Keratinocyte (primary cell): ENCODE measurements at regions not wholly inside any gene's neighbourhood (a gene's known extent, or its start where the extent isn't known, plus 50 kb on each side); places are given as distances from the start of the nearest gene placed in this dataset.

Source experiments
- DNase-seq: peaks from one replicate; pipeline ENCODE4 v3.0.0-alpha.2; 2011; ENCODE audit warnings: low read depth, missing footprints, low spot score
- FAIRE-seq: peaks from 2 replicates; lab custom pipeline; 2011; peaks lifted over from hg19 to GRCh38; lab: Jason Lieb, UNC
- H2AFZ ChIP-seq: 2 replicates; pipeline ENCODE4 v1.6.0; 2012; ENCODE audit warnings: low read length, control low read depth, inconsistent platforms; ENCODE audit not compliant: control insufficient read depth
- H3K27ac ChIP-seq: 2 replicates; pipeline ENCODE4 v1.5.1; 2011; ENCODE audit warnings: low read length; ENCODE audit not compliant: control insufficient read depth, insufficient read depth
- H3K27me3 ChIP-seq: 3 replicates; pipeline ENCODE4 v1.6.0; 2011; ENCODE audit warnings: low read length; ENCODE audit not compliant: control insufficient read depth, insufficient read depth; ENCODE audit errors: extremely low read depth
- H3K36me3 ChIP-seq, 2 experiments: 2 replicates in 1 of 2; 3 replicates in 1 of 2; pipeline ENCODE4 v1.5.1; 2011; ENCODE audit warnings: low read length in 2 of 2, mild to moderate bottlenecking in 1 of 2; ENCODE audit not compliant: control insufficient read depth in 2 of 2, insufficient read depth in 2 of 2; ENCODE audit errors: extremely low read depth in 1 of 2
- H3K4me1 ChIP-seq: 3 replicates; pipeline ENCODE4 v1.5.1; 2011; ENCODE audit warnings: low read length; ENCODE audit not compliant: control insufficient read depth, insufficient read depth; ENCODE audit errors: extremely low read depth
- H3K4me2 ChIP-seq: 3 replicates; pipeline ENCODE4 v1.6.0; 2011; ENCODE audit warnings: low read depth, low read length; ENCODE audit not compliant: control insufficient read depth, insufficient read depth; ENCODE audit errors: extremely low read depth
- H3K4me3 ChIP-seq, 3 experiments: fragments of 200-600 bp in 1 of 3; sonication (generic) in 1 of 3; 2 replicates in 2 of 3; 3 replicates in 1 of 3; pipeline ENCODE4 v1.5.1; 2011 to 2016; ENCODE audit warnings: low read length in 3 of 3, mild to moderate bottlenecking in 3 of 3, control low read depth in 2 of 3, inconsistent platforms in 1 of 3, low read depth in 1 of 3, mixed read lengths in 1 of 3, mixed run types in 1 of 3, moderate library complexity in 1 of 3; ENCODE audit not compliant: control insufficient read depth in 2 of 3, insufficient read depth in 2 of 3; ENCODE audit errors: extremely low read depth in 1 of 3
- H3K79me2 ChIP-seq: 2 replicates; pipeline ENCODE4 v1.6.0; 2012; ENCODE audit warnings: low read length; ENCODE audit not compliant: control insufficient read depth, insufficient read depth
- H3K9ac ChIP-seq: 3 replicates; pipeline ENCODE4 v1.6.0; 2011; ENCODE audit warnings: low read length; ENCODE audit not compliant: control insufficient read depth, insufficient read depth; ENCODE audit errors: extremely low read depth
- H3K9me1 ChIP-seq: 3 replicates; pipeline ENCODE4 v1.6.0; 2011; ENCODE audit warnings: low read length; ENCODE audit not compliant: control insufficient read depth, insufficient read depth; ENCODE audit errors: extremely low read depth
- H3K9me3 ChIP-seq: 2 replicates; pipeline ENCODE4 v1.5.1; 2012; ENCODE audit warnings: low read depth, low read length; ENCODE audit not compliant: control insufficient read depth
- H4K20me1 ChIP-seq: 3 replicates; pipeline ENCODE4 v1.6.0; 2011; ENCODE audit warnings: low read length; ENCODE audit not compliant: control insufficient read depth, insufficient read depth; ENCODE audit errors: extremely low read depth
- EZH2 ChIP-seq: IDR thresholded peaks from one replicate; pipeline ENCODE4 v1.6.1; 2012; ENCODE audit warnings: inconsistent platforms, mild to moderate bottlenecking, low read length, moderate library complexity
- dilution Hi-C: fragments of 300-500 bp; cut with MboI; formaldehyde crosslinking; loops from one replicate; pipeline ENCODE4 v1.7.0; 2020; ENCODE audit warnings: low sequenced_read_pairs; ENCODE audit not compliant: extremely low pct_ligation_motif_present
- TF ChIP-seq, protein P1 (sequence below), 3 experiments: IDR thresholded peaks in 1 of 3; conservative IDR thresholded peaks in 1 of 3; optimal IDR thresholded peaks in 1 of 3; 2 replicates in 2 of 3; 3 replicates in 1 of 3; pipeline versions ENCODE3 to v1.5.1; 2011; ENCODE audit warnings: low read length in 3 of 3, mild to moderate bottlenecking in 3 of 3, moderate library complexity in 2 of 3, control low read depth in 1 of 3, inconsistent platforms in 1 of 3; ENCODE audit not compliant: insufficient read depth in 2 of 3; ENCODE audit errors: extremely low read depth in 1 of 3

DNA sequence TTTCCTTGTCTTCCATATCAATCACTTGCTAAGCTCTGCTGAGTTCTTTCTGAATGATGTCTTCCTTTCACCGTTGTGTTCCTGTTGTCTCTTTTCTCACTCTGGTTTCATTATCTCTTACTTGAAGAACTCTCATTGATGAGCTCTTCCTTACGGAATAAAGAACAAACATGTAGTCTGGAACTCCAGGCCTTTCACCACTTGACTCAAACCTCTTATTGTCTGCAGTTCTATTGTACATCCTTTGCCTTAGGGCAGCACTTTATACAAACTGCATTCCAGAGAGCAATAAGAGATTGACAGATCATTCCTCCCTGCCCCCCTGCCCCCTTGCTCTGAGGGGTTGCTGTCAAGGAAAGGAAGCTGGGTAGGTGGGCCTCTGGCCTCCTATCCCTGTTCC is 517.4 kb downstream of the TMEM135 start:
- Histone ChIP-seq H4K20me1 (no peaks in the 10 kb centered on the region), H3K4me2 (no peak overlapping the region), H2AFZ (no peak overlapping the region), H3K36me3 (no peaks in the 10 kb centered on the region), H3K4me1 (no peaks in the 10 kb centered on the region), H3K27ac (no peak overlapping the region), H3K9me3 (no peaks in the 10 kb centered on the region), H3K79me2 (no peaks in the 10 kb centered on the region), H3K9ac (no peak overlapping the region), H3K27me3 (no peaks in the 10 kb centered on the region), H3K4me3 (no peak overlapping the region), H3K9me1 (no peaks in the 10 kb centered on the region)
- FAIRE-seq (no peak), DNase-seq (no peak)
- no peak for TF ChIP-seq EZH2
- TF ChIP-seq, protein P1, sequence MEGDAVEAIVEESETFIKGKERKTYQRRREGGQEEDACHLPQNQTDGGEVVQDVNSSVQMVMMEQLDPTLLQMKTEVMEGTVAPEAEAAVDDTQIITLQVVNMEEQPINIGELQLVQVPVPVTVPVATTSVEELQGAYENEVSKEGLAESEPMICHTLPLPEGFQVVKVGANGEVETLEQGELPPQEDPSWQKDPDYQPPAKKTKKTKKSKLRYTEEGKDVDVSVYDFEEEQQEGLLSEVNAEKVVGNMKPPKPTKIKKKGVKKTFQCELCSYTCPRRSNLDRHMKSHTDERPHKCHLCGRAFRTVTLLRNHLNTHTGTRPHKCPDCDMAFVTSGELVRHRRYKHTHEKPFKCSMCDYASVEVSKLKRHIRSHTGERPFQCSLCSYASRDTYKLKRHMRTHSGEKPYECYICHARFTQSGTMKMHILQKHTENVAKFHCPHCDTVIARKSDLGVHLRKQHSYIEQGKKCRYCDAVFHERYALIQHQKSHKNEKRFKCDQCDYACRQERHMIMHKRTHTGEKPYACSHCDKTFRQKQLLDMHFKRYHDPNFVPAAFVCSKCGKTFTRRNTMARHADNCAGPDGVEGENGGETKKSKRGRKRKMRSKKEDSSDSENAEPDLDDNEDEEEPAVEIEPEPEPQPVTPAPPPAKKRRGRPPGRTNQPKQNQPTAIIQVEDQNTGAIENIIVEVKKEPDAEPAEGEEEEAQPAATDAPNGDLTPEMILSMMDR (optimal IDR thresholded peaks at IDR 0.05 in 1 of 3, IDR thresholded peaks at IDR 0.05 in 1 of 3, conservative IDR thresholded peaks at IDR 0.05 in 1 of 3; ENCODE audit: extremely low read depth in 1 of 3, insufficient read depth in 2 of 3, low read length in 3 of 3) = no peak
- dilution Hi-C loops = no loop called here

DNA sequence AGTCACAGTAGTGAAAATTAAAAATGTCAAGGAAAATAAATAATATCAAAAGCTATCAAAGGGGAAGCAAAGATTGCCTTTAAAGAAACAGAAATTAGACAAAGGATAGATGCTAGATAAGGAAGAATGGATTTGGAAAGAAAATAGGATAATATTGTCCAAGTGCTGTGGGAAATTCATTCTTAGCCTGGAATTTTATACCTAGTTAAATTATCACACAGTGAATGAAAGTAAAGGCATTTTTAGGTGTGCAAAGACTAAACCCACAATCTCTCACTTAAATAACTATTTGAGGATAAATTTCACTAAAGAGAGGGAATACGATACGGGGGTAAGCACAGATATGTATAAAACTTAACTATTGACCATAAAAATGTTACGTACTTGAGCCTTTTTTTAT is 511.1 kb downstream of the TMEM135 start:
- TF ChIP-seq EZH2 = no peak
- TF ChIP-seq, protein P1 (optimal IDR thresholded peaks at IDR 0.05 in 1 of 3, IDR thresholded peaks at IDR 0.05 in 1 of 3, conservative IDR thresholded peaks at IDR 0.05 in 1 of 3; ENCODE audit: extremely low read depth in 1 of 3, insufficient read depth in 2 of 3, low read length in 3 of 3) = no peak
- DNase-seq = no peak
- Histone ChIP-seq H3K27ac (no peak overlapping the region), H3K9me1 (no peaks in the 10 kb centered on the region), H3K9ac (no peak overlapping the region), H3K27me3 (no peaks in the 10 kb centered on the region), H3K36me3 (no peaks in the 10 kb centered on the region), H3K9me3 (no peaks in the 10 kb centered on the region), H2AFZ (no peak overlapping the region), H3K79me2 (no peaks in the 10 kb centered on the region), H3K4me2 (no peak overlapping the region), H3K4me3 (no peak overlapping the region), H4K20me1 (no peaks in the 10 kb centered on the region), H3K4me1 (no peaks in the 10 kb centered on the region)
- no peak for FAIRE-seq
- dilution Hi-C loops = no loop called here
